ENCODE measurements at regions not wholly inside any gene's neighbourhood (a gene's known extent, or its start where the extent isn't known, plus 50 kb on each side); places are given as distances from the start of the nearest gene placed in this dataset.
"Not testable (repeated sequence)": the region's sequence is repeated elsewhere in the genome, so short reads cannot be mapped to it uniquely, and the experiment has no call there.

GRCh38 chr7:10649120-10649519 is 324.6 kb upstream of the PHF14 start:
- DNase-seq, result not testable (repeated sequence)

- DNase-seq, result no peak
Observed at GRCh38 chr7:10655031-10655430, 318.6 kb upstream of the PHF14 start.

- no peak for DNase-seq
Observed at GRCh38 chr7:10657201-10657600, 316.5 kb upstream of the PHF14 start.

GRCh38 chr7:10657837-10658236 is 315.8 kb upstream of the PHF14 start:
- DNase-seq, result no peak

- no peak for DNase-seq
Observed at GRCh38 chr7:10662491-10662890, 311.2 kb upstream of the PHF14 start.

GRCh38 chr7:10662982-10663884 is 310.4 kb upstream of the PHF14 start:
- DNase-seq, result no peak

GRCh38 chr7:10672186-10672585 is 301.5 kb upstream of the PHF14 start:
- no peak for DNase-seq

- no peak for DNase-seq
Observed at GRCh38 chr7:10677211-10677610, 296.5 kb upstream of the PHF14 start.

- DNase-seq, result no peak
Observed at GRCh38 chr7:10677668-10678232, 295.9 kb upstream of the PHF14 start.

- DNase-seq, result no peak
Observed at GRCh38 chr7:10684606-10685005, 289.1 kb upstream of the PHF14 start.

- DNase-seq, result no peak
Observed at GRCh38 chr7:10685040-10685439, 288.6 kb upstream of the PHF14 start.

GRCh38 chr7:10688544-10688943 is 285.1 kb upstream of the PHF14 start:
- no peak for DNase-seq

- no peak for DNase-seq
Observed at GRCh38 chr7:10696064-10696463, 277.6 kb upstream of the PHF14 start.

- DNase-seq, result no peak
Observed at GRCh38 chr7:10703059-10703458, 270.6 kb upstream of the PHF14 start.

GRCh38 chr7:10703981-10704380 is 269.7 kb upstream of the PHF14 start:
- no peak for DNase-seq

- no peak for DNase-seq
Observed at GRCh38 chr7:10704653-10705052, 269.0 kb upstream of the PHF14 start.

GRCh38 chr7:10706875-10707493 is 266.7 kb upstream of the PHF14 start:
- DNase-seq, result no peak

- DNase-seq, result peak; percentile 69
Observed at GRCh38 chr7:10707519-10707918, 266.2 kb upstream of the PHF14 start.

GRCh38 chr7:10708447-10708846 is 265.2 kb upstream of the PHF14 start:
- DNase-seq, result peak; percentile 65

- DNase-seq, result no peak
Observed at GRCh38 chr7:10718768-10719167, 254.9 kb upstream of the PHF14 start.

- DNase-seq, result no peak
Observed at GRCh38 chr7:10720042-10720441, 253.6 kb upstream of the PHF14 start.

- no peak for DNase-seq
Observed at GRCh38 chr7:10721289-10721688, 252.4 kb upstream of the PHF14 start.

GRCh38 chr7:10723832-10724231 is 249.8 kb upstream of the PHF14 start:
- peak; percentile 30 for DNase-seq

GRCh38 chr7:10724449-10724848 is 249.2 kb upstream of the PHF14 start:
- DNase-seq, result no peak

Measured in hematopoietic multipotent progenitor cell treated with erythropoietin and hydrocortisone succinate and interleukin-3 and kit ligand, for 8 days (in vitro differentiated cells).